AG04450 (cell line): ENCODE measurements at regions not wholly inside any gene's neighbourhood (a gene's known extent, or its start where the extent isn't known, plus 50 kb on each side); places are given as distances from the start of the nearest gene placed in this dataset.
"Not testable (repeated sequence)": the region's sequence is repeated elsewhere in the genome, so short reads cannot be mapped to it uniquely, and the experiment has no call there.

ENCODE experiments used
- CTCF ChIA-PET: fragments of 300-600, 350-600 bp; formaldehyde crosslinking; extraction: SDS; loops from one replicate; lab custom pipeline; 2022; ENCODE audit warnings: antibody characterized with exemption, inconsistent platforms; lab: Charles Lee
- POLR2A ChIA-PET: fragments of 350-600 bp; formaldehyde crosslinking; extraction: SDS; loops from one replicate; lab custom pipeline; 2021; ENCODE audit warnings: antibody characterized with exemption, inconsistent platforms; lab: Yijun Ruan, JAX
- DNase-seq: peaks from one replicate; pipeline ENCODE4 v3.0.0-alpha.2; 2011; ENCODE audit warnings: low read depth, low spot score
- H3K27ac ChIP-seq: one replicate; pipeline ENCODE4 v1.5.1; 2012; ENCODE audit warnings: low read depth, low read length, control low read depth
- H3K27me3 ChIP-seq: one replicate; pipeline ENCODE4 v1.6.0; 2012; ENCODE audit warnings: low read length; ENCODE audit not compliant: control insufficient read depth, insufficient read depth
- H3K4me3 ChIP-seq: 2 replicates; pipeline ENCODE4 v1.5.1; 2011; ENCODE audit warnings: mild to moderate bottlenecking, low read depth, low read length, control low read depth
- H3K9me3 ChIP-seq: 2 replicates; pipeline ENCODE4 v1.5.1; 2012; ENCODE audit warnings: low read length; ENCODE audit not compliant: control insufficient read depth, insufficient read depth
- TF ChIP-seq, protein P1 (sequence below): IDR thresholded peaks from 2 replicates; pipeline ENCODE4 v1.5.1; 2011; ENCODE audit warnings: low read depth, low read length, control low read depth, inconsistent platforms

DNA sequence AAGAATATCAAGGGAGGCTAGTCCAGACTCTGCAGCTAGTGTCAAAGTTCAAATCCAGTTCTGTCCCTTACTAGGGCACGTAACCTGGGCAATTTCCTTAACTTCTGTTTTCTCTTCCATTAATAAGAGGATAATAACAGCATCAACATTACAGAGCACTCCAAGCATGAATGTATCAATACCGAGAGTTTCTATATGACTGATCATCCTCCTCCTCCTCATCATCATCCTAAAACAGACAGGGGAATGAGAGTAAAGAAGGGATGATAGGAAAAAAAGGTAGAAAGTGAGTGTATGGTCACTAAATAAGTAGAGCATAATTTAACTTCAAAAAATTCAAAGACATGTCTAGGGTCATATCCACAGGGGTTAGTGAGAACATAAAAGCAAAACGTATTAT, 171.4 kb downstream of the NDUFA12 start:
- TF ChIP-seq, protein P1, sequence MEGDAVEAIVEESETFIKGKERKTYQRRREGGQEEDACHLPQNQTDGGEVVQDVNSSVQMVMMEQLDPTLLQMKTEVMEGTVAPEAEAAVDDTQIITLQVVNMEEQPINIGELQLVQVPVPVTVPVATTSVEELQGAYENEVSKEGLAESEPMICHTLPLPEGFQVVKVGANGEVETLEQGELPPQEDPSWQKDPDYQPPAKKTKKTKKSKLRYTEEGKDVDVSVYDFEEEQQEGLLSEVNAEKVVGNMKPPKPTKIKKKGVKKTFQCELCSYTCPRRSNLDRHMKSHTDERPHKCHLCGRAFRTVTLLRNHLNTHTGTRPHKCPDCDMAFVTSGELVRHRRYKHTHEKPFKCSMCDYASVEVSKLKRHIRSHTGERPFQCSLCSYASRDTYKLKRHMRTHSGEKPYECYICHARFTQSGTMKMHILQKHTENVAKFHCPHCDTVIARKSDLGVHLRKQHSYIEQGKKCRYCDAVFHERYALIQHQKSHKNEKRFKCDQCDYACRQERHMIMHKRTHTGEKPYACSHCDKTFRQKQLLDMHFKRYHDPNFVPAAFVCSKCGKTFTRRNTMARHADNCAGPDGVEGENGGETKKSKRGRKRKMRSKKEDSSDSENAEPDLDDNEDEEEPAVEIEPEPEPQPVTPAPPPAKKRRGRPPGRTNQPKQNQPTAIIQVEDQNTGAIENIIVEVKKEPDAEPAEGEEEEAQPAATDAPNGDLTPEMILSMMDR, result no peak
- ChIA-PET POLR2A (no interaction called here), CTCF (no interaction called here)
- no peaks in the 10 kb centered on the region for H3K9me3 ChIP-seq
- no peak overlapping the region for H3K27ac ChIP-seq
- H3K27me3 ChIP-seq, result no peaks in the 10 kb centered on the region
- no peak overlapping the region for H3K4me3 ChIP-seq
- no peak for DNase-seq

DNA sequence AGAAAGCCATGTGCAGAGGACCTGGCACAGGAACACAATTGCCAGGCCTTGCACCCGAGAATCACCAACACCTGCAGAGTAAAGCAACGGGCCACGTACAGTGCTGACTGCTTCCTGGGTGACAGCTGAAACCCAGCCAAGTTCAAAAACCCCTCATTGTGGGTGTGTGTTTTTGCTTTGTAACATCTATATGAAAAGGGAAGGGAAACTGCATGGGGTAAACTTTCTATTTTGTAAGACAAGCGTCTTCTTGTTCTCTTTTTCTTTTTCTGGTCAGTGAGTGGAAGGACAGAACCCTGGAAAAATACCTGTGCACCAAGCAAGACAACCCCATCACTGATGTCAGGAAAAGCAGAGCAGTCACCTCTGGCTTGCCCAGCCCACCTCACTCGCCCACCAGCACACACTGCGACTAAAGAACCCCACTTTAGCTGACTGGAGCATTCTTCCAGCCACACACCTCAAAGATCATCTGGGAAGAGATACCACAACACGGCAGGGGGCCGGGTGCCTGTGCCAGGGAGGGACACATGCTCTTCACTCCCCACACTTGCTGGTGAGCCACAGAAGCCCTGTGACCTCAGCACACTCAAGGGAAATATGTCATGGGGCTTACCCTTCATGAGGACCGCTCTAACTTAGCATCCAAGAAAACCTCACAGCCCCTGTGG, 172.3 kb downstream of the NDUFA12 start:
- POLR2A ChIA-PET, result no interaction called here
- CTCF ChIA-PET, result no interaction called here

DNA sequence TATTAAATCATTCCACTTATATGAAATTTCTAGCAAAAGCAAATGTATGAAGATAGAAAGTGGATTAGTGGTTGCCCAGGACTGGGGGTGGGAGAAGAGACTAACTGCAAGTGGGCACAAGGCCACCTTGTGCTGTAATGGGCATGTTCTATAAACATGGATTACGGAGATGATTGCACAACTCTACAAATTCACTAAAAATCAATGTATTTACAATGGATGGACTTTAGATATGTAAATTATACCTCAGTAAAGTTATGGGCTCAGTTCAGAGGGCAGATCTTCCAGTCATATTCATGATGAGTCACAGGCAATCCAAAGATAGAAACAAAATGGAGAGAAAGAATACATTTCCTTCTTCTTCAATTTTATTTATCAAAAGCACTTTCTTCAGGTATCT, 173.9 kb downstream of the NDUFA12 start:
- TF ChIP-seq, protein P1, result no peak
- POLR2A ChIA-PET, result no interaction called here
- DNase-seq, result no peak
- no peak overlapping the region for H3K4me3 ChIP-seq
- no peaks in the 10 kb centered on the region for H3K27me3 ChIP-seq
- no peak overlapping the region for H3K27ac ChIP-seq
- H3K9me3 ChIP-seq, result no peaks in the 10 kb centered on the region
- CTCF ChIA-PET, result no interaction called here

More for the DNA sequence above, 172.3 kb downstream of the NDUFA12 start:
- Histone ChIP-seq H3K27ac (no peak overlapping the region), H3K9me3 (no peaks in the 10 kb centered on the region), H3K27me3 (no peaks in the 10 kb centered on the region), H3K4me3 (no peak overlapping the region)
- TF ChIP-seq, protein P1, result no peak
- DNase-seq, result no peak

DNA sequence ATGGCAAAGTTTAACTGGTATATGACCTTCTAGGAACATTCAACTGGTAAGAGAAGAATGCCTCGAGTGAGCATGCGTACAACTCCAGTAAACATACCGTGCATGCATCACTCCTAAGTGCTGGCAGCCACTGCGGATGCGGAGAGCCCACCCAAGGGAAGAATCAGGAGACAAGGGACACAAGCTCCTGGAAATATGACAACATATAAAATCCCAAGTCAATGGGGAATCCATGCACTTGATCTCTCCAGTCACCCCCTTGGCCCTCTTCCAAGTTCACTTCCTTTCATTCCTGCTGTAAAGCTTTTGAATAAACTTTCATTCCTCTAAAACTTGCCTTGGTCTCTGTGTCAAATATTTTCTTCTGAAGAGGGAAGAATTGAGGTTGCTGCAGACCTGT, 168.7 kb upstream of the TMCC3 start:
- no peak overlapping the region for H3K4me3 ChIP-seq
- ChIA-PET POLR2A (no interaction called here), CTCF (no interaction called here)
- H3K27ac ChIP-seq, result no peak overlapping the region
- H3K9me3 ChIP-seq, result no peaks in the 10 kb centered on the region
- no peaks in the 10 kb centered on the region for H3K27me3 ChIP-seq
- TF ChIP-seq, protein P1, result no peak
- no peak for DNase-seq

DNA sequence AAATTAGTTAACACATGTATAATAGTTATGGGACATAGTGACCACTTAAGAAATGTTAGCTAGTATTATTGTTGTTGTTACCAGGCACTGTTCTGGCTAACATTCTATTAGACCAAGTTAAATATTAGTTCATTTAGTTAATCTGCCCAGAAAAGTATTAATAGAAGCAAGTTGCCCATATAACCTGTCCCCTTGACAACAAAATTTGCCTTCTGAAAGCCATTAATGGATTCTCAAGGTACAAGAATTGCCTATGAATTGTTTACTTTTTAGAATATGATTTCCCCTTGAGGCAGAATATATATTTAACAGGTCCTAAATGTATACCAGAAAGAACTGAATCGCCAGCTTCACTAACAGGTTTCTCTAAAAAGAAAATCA, 167.3 kb upstream of the TMCC3 start:
- no peaks in the 10 kb centered on the region for H3K9me3 ChIP-seq
- no peak overlapping the region for H3K27ac ChIP-seq
- DNase-seq, result no peak
- TF ChIP-seq, protein P1, result no peak
- no peak overlapping the region for H3K4me3 ChIP-seq
- POLR2A ChIA-PET, result no interaction called here
- CTCF ChIA-PET, result no interaction called here
- H3K27me3 ChIP-seq, result no peaks in the 10 kb centered on the region

DNA sequence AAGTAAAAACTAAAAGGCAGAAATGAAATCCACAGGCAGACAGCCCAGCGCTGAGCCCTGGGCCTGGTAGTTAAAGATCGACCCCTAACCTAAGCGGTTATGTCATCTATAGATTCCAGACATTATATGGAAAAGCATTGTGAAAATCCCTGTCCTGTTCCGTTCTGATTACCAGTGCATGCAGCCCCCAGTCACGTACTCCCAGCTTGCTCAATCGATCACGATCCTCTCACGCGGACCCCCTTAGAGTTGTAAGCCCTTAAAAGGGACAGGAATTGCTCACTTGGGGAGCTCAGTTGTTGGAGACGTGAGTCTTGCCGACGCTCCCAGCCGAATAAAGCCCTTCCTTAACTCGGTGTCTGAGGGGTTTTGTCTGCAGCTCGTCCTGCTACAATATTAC, 166.8 kb upstream of the TMCC3 start:
- H3K4me3 ChIP-seq, H3K27ac ChIP-seq, CTCF ChIA-PET, POLR2A ChIA-PET, H3K27me3 ChIP-seq, H3K9me3 ChIP-seq, DNase-seq: not testable (repeated sequence)

DNA sequence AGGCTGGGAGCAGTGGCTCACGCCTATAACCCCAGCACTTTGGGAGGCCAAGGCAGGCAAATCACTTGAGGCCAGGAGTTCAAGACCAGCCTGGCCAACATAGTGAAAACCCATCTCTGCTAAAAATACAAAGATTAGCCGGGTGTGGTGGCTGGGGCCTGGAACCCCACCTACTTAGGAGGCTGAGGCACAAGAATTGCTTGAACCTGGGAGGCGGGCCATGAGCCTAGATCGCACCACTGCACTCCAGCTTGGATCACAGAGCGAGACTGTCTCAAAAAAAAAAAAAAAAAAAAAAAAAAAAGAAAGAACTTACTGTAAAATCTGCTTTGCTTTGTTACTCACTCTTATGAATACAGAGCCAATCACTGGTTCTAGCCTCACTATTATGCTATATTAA, 166.4 kb upstream of the TMCC3 start:
- H3K27ac ChIP-seq, DNase-seq, H3K4me3 ChIP-seq, POLR2A ChIA-PET, H3K27me3 ChIP-seq, H3K9me3 ChIP-seq: not testable (repeated sequence)
- CTCF ChIA-PET, result interaction anchor here (0.7 kb wide), 1 partner anchor 102 kb away, joined by 7 read pairs; no protein-coding TSS in a partner anchor
